SU-DHL-6 (cell line): ENCODE measurements at regions not wholly inside any gene's neighbourhood (a gene's known extent, or its start where the extent isn't known, plus 50 kb on each side); places are given as distances from the start of the nearest gene placed in this dataset.

Experiments used
- H2AFZ ChIP-seq: fragments of 200-600 bp; sonication (generic); 2 replicates; pipeline ENCODE4 v1.6.1; 2014; ENCODE audit warnings: low read depth, mild to moderate bottlenecking, moderate library complexity, mixed read lengths, antibody characterized with exemption, low read length; ENCODE audit not compliant: severe bottlenecking
- H3F3A ChIP-seq: fragments of 200-600 bp; shearing (Covaris generic); 2 replicates; pipeline ENCODE4 v1.6.0; 2016; ENCODE audit warnings: antibody characterized with exemption, mild to moderate bottlenecking; ENCODE audit not compliant: insufficient read depth
- H3K27ac ChIP-seq: fragments of 200-600 bp; sonication (generic); 2 replicates; pipeline ENCODE4 v1.5.1; 2016; ENCODE audit warnings: low read depth, mild to moderate bottlenecking, low read length, moderate library complexity, mixed read lengths
- H3K27me3 ChIP-seq: fragments of 200-600 bp; sonication (generic), shearing (Covaris generic); 2 replicates; pipeline ENCODE4 v1.6.0; 2014; ENCODE audit warnings: mild to moderate bottlenecking, low read length
- H3K36me3 ChIP-seq: fragments of 200-600 bp; sonication (generic); 2 replicates; pipeline ENCODE4 v1.6.1; 2014; ENCODE audit warnings: mild to moderate bottlenecking, low read length, mixed read lengths
- H3K4me2 ChIP-seq: fragments of 300-600, 200-600 bp; shearing (Covaris generic), sonication (generic); 2 replicates; pipeline ENCODE4 v1.6.0; 2014; ENCODE audit warnings: low read length, low read depth, mild to moderate bottlenecking; ENCODE audit not compliant: poor library complexity, severe bottlenecking
- H3K4me3 ChIP-seq: fragments of 200-600 bp; sonication (generic); 2 replicates; pipeline ENCODE4 v1.5.1; 2014; ENCODE audit warnings: antibody characterized with exemption, low read length, mild to moderate bottlenecking, mixed read lengths; ENCODE audit not compliant: insufficient read depth, poor library complexity, severe bottlenecking
- H3K79me2 ChIP-seq: fragments of 200-600 bp; sonication (generic); 2 replicates; pipeline ENCODE4 v1.6.1; 2014; ENCODE audit warnings: mild to moderate bottlenecking, low read length, moderate library complexity; ENCODE audit not compliant: insufficient read depth
- H3K9ac ChIP-seq: fragments of 200-600 bp; sonication (generic); 2 replicates; pipeline ENCODE4 v1.7.0; 2014; ENCODE audit warnings: mild to moderate bottlenecking, low read length
- H3K9me2 ChIP-seq: fragments of 200-600 bp; sonication (generic); replicated peaks from 2 replicates; pipeline ENCODE4 v1.6.1; 2014; ENCODE audit warnings: low read length; ENCODE audit not compliant: insufficient read depth
- H3K9me3 ChIP-seq: fragments of 200-600 bp; sonication (generic); 2 replicates; pipeline ENCODE4 v1.6.1; 2014; ENCODE audit warnings: low read length, mixed read lengths; ENCODE audit not compliant: insufficient read depth
- H4K20me1 ChIP-seq: fragments of 200-600 bp; sonication (generic); 2 replicates; pipeline ENCODE4 v1.6.1; 2014; ENCODE audit warnings: low read depth, mild to moderate bottlenecking, antibody characterized with exemption, low read length, moderate library complexity, mixed read lengths
- EZH2phosphoT487 ChIP-seq: fragments of 200-600 bp; sonication (generic), shearing (Covaris generic); conservative IDR thresholded peaks from 2 replicates; pipeline ENCODE4 v1.6.1; 2018; ENCODE audit warnings: mild to moderate bottlenecking, antibody characterized with exemption, low read length, moderate library complexity, mixed read lengths
- TF ChIP-seq, protein P1 (sequence below): fragments of 200-600 bp; sonication (generic); IDR thresholded peaks from one replicate; pipeline ENCODE4 v1.5.1; 2017; ENCODE audit warnings: antibody characterized with exemption, mild to moderate bottlenecking, low read length, moderate library complexity; ENCODE audit not compliant: insufficient read depth, poor library complexity, severe bottlenecking

- Histone ChIP-seq H3K9me2 (no peaks in the 10 kb centered on the region), H3K27ac (no peak overlapping the region), H3K9me3 (no peaks in the 10 kb centered on the region), H3K27me3 (no peaks in the 10 kb centered on the region), H4K20me1 (no peaks in the 10 kb centered on the region), H3K36me3 (no peaks in the 10 kb centered on the region), H3K4me2 (no peak overlapping the region), H2AFZ (no peak overlapping the region), H3F3A (no peaks in the 10 kb centered on the region), H3K79me2 (no peaks in the 10 kb centered on the region), H3K9ac (no peak overlapping the region), H3K4me3 (no peak overlapping the region)
- TF ChIP-seq, protein P1, sequence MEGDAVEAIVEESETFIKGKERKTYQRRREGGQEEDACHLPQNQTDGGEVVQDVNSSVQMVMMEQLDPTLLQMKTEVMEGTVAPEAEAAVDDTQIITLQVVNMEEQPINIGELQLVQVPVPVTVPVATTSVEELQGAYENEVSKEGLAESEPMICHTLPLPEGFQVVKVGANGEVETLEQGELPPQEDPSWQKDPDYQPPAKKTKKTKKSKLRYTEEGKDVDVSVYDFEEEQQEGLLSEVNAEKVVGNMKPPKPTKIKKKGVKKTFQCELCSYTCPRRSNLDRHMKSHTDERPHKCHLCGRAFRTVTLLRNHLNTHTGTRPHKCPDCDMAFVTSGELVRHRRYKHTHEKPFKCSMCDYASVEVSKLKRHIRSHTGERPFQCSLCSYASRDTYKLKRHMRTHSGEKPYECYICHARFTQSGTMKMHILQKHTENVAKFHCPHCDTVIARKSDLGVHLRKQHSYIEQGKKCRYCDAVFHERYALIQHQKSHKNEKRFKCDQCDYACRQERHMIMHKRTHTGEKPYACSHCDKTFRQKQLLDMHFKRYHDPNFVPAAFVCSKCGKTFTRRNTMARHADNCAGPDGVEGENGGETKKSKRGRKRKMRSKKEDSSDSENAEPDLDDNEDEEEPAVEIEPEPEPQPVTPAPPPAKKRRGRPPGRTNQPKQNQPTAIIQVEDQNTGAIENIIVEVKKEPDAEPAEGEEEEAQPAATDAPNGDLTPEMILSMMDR: no peak
- no peak for TF ChIP-seq EZH2phosphoT487
These were observed 354.3 kb upstream of the CDH9 start for GRCh38 chr5:27392716-27393115.

DNA sequence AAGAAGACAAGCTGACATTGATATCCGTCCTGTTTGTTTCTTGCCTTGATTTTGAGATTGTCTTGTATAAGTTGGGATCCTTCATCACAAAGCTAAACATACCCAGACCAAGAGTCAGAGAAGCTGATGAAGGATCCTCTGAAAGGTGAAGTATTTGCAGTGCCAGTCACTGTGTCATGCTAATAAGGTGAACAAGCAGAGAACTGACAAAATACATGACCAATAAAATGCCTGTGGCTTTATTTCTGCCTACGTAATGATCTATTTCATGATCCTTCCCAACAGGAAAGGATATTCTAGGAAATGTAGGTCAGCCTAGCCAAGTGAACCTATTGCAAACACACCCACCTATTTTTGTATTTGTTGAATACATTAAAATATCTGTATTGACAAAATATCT is 351.3 kb upstream of the CDH9 start:
- Histone ChIP-seq H3K9ac (no peak overlapping the region), H3F3A (no peaks in the 10 kb centered on the region), H3K9me3 (no peaks in the 10 kb centered on the region), H3K27me3 (no peaks in the 10 kb centered on the region), H3K4me2 (no peak overlapping the region), H2AFZ (no peak overlapping the region), H3K9me2 (no peaks in the 10 kb centered on the region), H3K36me3 (no peaks in the 10 kb centered on the region), H3K4me3 (no peak overlapping the region), H3K79me2 (no peaks in the 10 kb centered on the region), H4K20me1 (no peaks in the 10 kb centered on the region), H3K27ac (no peak overlapping the region)
- TF ChIP-seq EZH2phosphoT487: no peak
- TF ChIP-seq, protein P1: no peak

- Histone ChIP-seq H3K27me3 (no peaks in the 10 kb centered on the region), H3K9ac (no peak overlapping the region), H3F3A (no peaks in the 10 kb centered on the region), H3K27ac (no peak overlapping the region), H3K9me3 (no peaks in the 10 kb centered on the region), H4K20me1 (no peaks in the 10 kb centered on the region), H3K4me3 (no peak overlapping the region), H3K9me2 (no peaks in the 10 kb centered on the region), H3K36me3 (no peaks in the 10 kb centered on the region), H3K4me2 (no peak overlapping the region), H3K79me2 (no peaks in the 10 kb centered on the region), H2AFZ (peak overlapping the region; percentile 27)
- no peak for TF ChIP-seq EZH2phosphoT487
- TF ChIP-seq, protein P1: no peak
These were observed 350.4 kb upstream of the CDH9 start for GRCh38 chr5:27388755-27389154.
